ENCODE measurements at regions not wholly inside any gene's neighbourhood (a gene's known extent, or its start where the extent isn't known, plus 50 kb on each side); places are given as distances from the start of the nearest gene placed in this dataset.

DNA sequence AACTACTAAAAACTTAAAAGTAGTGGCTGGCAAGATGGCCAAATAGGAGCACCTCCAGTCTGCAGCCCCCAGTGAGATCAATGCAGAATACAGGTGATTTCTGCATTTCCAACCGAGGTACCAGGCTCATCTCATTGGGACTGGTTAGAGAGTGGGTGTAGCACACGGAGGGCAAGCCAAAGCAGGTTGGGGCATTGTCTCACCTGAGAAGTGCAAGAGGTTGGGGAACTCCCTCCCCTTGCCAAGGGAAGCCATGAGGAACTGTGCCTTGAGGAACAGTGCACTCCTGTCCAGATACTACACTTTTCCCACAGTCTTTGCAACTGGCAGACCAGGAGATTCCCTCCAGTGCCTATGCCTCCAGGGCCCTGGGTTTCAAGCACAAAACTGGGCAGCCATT lies 311.1 kb downstream of the PAPSS1 start (continued):
- TF ChIP-seq, protein P1, sequence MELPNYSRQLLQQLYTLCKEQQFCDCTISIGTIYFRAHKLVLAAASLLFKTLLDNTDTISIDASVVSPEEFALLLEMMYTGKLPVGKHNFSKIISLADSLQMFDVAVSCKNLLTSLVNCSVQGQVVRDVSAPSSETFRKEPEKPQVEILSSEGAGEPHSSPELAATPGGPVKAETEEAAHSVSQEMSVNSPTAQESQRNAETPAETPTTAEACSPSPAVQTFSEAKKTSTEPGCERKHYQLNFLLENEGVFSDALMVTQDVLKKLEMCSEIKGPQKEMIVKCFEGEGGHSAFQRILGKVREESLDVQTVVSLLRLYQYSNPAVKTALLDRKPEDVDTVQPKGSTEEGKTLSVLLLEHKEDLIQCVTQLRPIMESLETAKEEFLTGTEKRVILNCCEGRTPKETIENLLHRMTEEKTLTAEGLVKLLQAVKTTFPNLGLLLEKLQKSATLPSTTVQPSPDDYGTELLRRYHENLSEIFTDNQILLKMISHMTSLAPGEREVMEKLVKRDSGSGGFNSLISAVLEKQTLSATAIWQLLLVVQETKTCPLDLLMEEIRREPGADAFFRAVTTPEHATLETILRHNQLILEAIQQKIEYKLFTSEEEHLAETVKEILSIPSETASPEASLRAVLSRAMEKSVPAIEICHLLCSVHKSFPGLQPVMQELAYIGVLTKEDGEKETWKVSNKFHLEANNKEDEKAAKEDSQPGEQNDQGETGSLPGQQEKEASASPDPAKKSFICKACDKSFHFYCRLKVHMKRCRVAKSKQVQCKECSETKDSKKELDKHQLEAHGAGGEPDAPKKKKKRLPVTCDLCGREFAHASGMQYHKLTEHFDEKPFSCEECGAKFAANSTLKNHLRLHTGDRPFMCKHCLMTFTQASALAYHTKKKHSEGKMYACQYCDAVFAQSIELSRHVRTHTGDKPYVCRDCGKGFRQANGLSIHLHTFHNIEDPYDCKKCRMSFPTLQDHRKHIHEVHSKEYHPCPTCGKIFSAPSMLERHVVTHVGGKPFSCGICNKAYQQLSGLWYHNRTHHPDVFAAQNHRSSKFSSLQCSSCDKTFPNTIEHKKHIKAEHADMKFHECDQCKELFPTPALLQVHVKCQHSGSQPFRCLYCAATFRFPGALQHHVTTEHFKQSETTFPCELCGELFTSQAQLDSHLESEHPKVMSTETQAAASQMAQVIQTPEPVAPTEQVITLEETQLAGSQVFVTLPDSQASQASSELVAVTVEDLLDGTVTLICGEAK (IDR thresholded peaks at IDR 0.05; ENCODE audit: borderline replicate concordance) = no peak
- no peak for TF ChIP-seq NFXL1 (IDR thresholded peaks at IDR 0.05; ENCODE audit: borderline replicate concordance)
- TF ChIP-seq, protein P2, sequence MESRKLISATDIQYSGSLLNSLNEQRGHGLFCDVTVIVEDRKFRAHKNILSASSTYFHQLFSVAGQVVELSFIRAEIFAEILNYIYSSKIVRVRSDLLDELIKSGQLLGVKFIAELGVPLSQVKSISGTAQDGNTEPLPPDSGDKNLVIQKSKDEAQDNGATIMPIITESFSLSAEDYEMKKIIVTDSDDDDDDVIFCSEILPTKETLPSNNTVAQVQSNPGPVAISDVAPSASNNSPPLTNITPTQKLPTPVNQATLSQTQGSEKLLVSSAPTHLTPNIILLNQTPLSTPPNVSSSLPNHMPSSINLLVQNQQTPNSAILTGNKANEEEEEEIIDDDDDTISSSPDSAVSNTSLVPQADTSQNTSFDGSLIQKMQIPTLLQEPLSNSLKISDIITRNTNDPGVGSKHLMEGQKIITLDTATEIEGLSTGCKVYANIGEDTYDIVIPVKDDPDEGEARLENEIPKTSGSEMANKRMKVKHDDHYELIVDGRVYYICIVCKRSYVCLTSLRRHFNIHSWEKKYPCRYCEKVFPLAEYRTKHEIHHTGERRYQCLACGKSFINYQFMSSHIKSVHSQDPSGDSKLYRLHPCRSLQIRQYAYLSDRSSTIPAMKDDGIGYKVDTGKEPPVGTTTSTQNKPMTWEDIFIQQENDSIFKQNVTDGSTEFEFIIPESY (IDR thresholded peaks at IDR 0.05) = no peak
- TF ChIP-seq HDGF (IDR thresholded peaks at IDR 0.05) = no peak
- TF ChIP-seq NR2F1 (conservative IDR thresholded peaks at IDR 0.05) = no peak

DNA sequence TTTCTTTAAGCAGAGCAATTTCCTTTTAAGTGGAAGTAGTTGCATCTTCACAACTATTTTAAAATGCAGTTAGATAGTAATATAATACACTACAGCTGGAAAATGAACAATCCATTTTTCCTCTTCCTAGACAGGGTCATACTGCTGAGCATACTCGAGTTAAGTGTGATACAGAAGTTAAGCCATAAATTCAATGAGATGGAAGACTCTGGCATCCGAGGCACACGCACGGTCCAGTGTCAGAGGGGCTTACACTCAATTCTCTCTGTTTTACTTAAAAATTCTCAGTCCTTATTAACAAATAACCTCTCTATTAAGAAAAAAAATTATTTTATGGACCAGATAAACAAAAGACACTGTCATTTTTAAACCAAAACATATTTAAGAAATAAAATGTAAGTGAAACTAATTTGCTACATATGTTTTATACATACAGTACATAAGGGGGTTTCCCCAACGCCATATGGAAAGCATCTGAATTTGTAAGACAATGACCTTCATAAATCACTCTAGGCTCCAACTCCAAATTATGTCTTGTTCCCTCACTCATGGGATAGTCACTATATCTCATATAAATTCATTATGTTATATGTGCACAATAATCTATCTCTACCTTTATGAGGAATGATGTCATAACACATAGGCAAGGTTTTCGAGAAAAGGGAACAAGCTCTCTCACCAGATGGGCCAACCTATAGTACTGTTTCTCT lies 315.3 kb downstream of the PAPSS1 start:
- no peak overlapping the region for H3K9ac ChIP-seq (ENCODE audit: control insufficient read depth, insufficient read depth, low read length)
- no peaks in the 10 kb centered on the region for H3K9me3 ChIP-seq (replicated peaks; ENCODE audit: control insufficient read depth, insufficient read depth, low read length)
- ATAC-seq = peak; percentile 19; the same call in 1 of the 3 replicates
- H3K36me3 ChIP-seq (ENCODE audit: control insufficient read depth in 2 of 2, insufficient read depth in 2 of 2, low read length in 1 of 2) = no peaks in the 10 kb centered on the region
- no TSS peak for BruUV-seq (replicated peaks)
- no peak overlapping the region for H2AFZ ChIP-seq (ENCODE audit: control insufficient read depth, low read depth, low read length)
- no peak overlapping the region for H3K4me3 ChIP-seq
- POLR2A ChIA-PET = no interaction called here
- no peak overlapping the region for H3K27ac ChIP-seq (ENCODE audit: control insufficient read depth, insufficient read depth)
- in situ Hi-C loops (cut with MboI) (no loop called here), intact Hi-C loops (cut with micrococcal nuclease; ENCODE audit: unreplicated experiment) (no loop called here)
- H3K4me1 ChIP-seq (ENCODE audit: control insufficient read depth, insufficient read depth, low read length) = no peaks in the 10 kb centered on the region
- SMC1A ChIA-PET (ENCODE audit: uncharacterized antibody, unreplicated experiment) = no interaction called here
- no peaks in the 10 kb centered on the region for H4K20me1 ChIP-seq (ENCODE audit: control insufficient read depth, insufficient read depth)
- RAD21 ChIA-PET (ENCODE audit: unreplicated experiment) = no interaction called here
- CTCF ChIA-PET = interaction anchor here (1.2 kb wide), 1 partner anchor 13 kb away, joined by 3 read pairs; no protein-coding TSS in a partner anchor
- FAIRE-seq = no peak
- H3K79me2 ChIP-seq (ENCODE audit: control insufficient read depth, insufficient read depth, low read length) = no peaks in the 10 kb centered on the region
- no peak for DNase-seq (ENCODE audit: low read depth, low spot score)
- H3K27me3 ChIP-seq (replicated peaks in 1 of 2; ENCODE audit: control insufficient read depth in 2 of 2, insufficient read depth in 2 of 2, low read length in 1 of 2) = no peaks in the 10 kb centered on the region
- no peak overlapping the region for H3K4me2 ChIP-seq (ENCODE audit: control insufficient read depth, insufficient read depth)
- WGBS (ENCODE audit: insufficient coverage, insufficient replicate concordance, low lambda C conversion rate, missing lambda C conversion rate) = 46% methylated on average over 6 of the region's 6 CpGs
- TF ChIP-seq WRNIP1 (IDR thresholded peaks at IDR 0.05; ENCODE audit: borderline replicate concordance, low read depth, low read length) (no peak), RELA (IDR thresholded peaks at IDR 0.05; ENCODE audit: borderline replicate concordance, partially characterized antibody) (no peak), SRF (IDR thresholded peaks at IDR 0.05; ENCODE audit: low read depth in 2 of 2, low read length in 2 of 2) (no peak), ASH2L (IDR thresholded peaks at IDR 0.05; ENCODE audit: borderline replicate concordance, low read depth) (no peak), CHD4 (IDR thresholded peaks at IDR 0.05) (no peak)
